Mesenchymal stem cell (in vitro differentiated cells and primary cell): ENCODE measurements at regions not wholly inside any gene's neighbourhood (a gene's known extent, or its start where the extent isn't known, plus 50 kb on each side); places are given as distances from the start of the nearest gene placed in this dataset.

Source experiments
- DNase-seq: peaks from one replicate; pipeline ENCODE4 v3.0.0-alpha.2; 2013
- H2AFZ ChIP-seq: one replicate; pipeline ENCODE4 v1.6.1; 2013; ENCODE audit warnings: low read depth, mild to moderate bottlenecking, control low read depth, inconsistent platforms, low read length, moderate library complexity
- H2AK5ac ChIP-seq: 2 replicates; pipeline ENCODE4 v1.6.1; 2013; ENCODE audit warnings: low read length, moderate library complexity, mild to moderate bottlenecking, inconsistent platforms; ENCODE audit not compliant: severe bottlenecking
- H2BK120ac ChIP-seq: one replicate; pipeline ENCODE4 v1.6.1; 2013; ENCODE audit warnings: low read depth, mild to moderate bottlenecking, inconsistent platforms, low read length, moderate library complexity
- H2BK12ac ChIP-seq, 2 experiments: one replicate each; pipeline ENCODE4 v1.6.1; 2013; ENCODE audit warnings: inconsistent platforms in 2 of 2, low read length in 2 of 2, mild to moderate bottlenecking in 2 of 2, moderate library complexity in 2 of 2, control low read depth in 1 of 2
- H2BK15ac ChIP-seq: one replicate; pipeline ENCODE4 v1.6.1; 2013; ENCODE audit warnings: mild to moderate bottlenecking, low read depth, inconsistent platforms; ENCODE audit not compliant: poor library complexity, severe bottlenecking
- H2BK5ac ChIP-seq: 2 replicates; pipeline ENCODE4 v1.6.1; 2013; ENCODE audit warnings: low read depth, mild to moderate bottlenecking, low read length, control low read depth, inconsistent platforms; ENCODE audit not compliant: poor library complexity, severe bottlenecking
- H3K14ac ChIP-seq, 2 experiments: one replicate each; pipeline ENCODE4 v1.6.1; 2013; ENCODE audit warnings: inconsistent platforms in 2 of 2, low read length in 2 of 2, control low read depth in 1 of 2, mild to moderate bottlenecking in 1 of 2, moderate library complexity in 1 of 2
- H3K18ac ChIP-seq, 2 experiments: one replicate each; pipeline ENCODE4 v1.6.1; 2013; ENCODE audit warnings: inconsistent platforms in 2 of 2, low read length in 2 of 2, control low read depth in 1 of 2, low read depth in 1 of 2, mild to moderate bottlenecking in 1 of 2
- H3K23ac ChIP-seq, 2 experiments: one replicate each; pipeline ENCODE4 v1.6.1; 2013; ENCODE audit warnings: inconsistent platforms in 2 of 2, low read length in 2 of 2, mild to moderate bottlenecking in 2 of 2, moderate library complexity in 2 of 2, control low read depth in 1 of 2
- H3K27ac ChIP-seq: 2 replicates; pipeline ENCODE4 v1.5.1; 2013; ENCODE audit warnings: mild to moderate bottlenecking, moderate library complexity, low read length, control low read depth, inconsistent platforms; ENCODE audit not compliant: poor library complexity, severe bottlenecking
- H3K27me3 ChIP-seq, 2 experiments: 2 replicates each; pipeline versions ENCODE4 v1.6.1 to v1.7.0; 2013; ENCODE audit warnings: low read length in 2 of 2, mild to moderate bottlenecking in 2 of 2, moderate library complexity in 2 of 2, control low read depth in 1 of 2, inconsistent platforms in 1 of 2; ENCODE audit not compliant: control insufficient read depth in 1 of 2, insufficient read depth in 1 of 2
- H3K36me3 ChIP-seq, 2 experiments: 2 replicates each; pipeline versions ENCODE4 v1.6.1 to v1.7.0; 2013; ENCODE audit warnings: low read length in 2 of 2, control low read depth in 1 of 2, inconsistent platforms in 1 of 2, low read depth in 1 of 2, mild to moderate bottlenecking in 1 of 2; ENCODE audit not compliant: insufficient read depth in 2 of 2, control insufficient read depth in 1 of 2
- H3K4ac ChIP-seq, 2 experiments: one replicate each; pipeline ENCODE4 v1.6.1; 2013; ENCODE audit warnings: inconsistent platforms in 2 of 2, low read length in 2 of 2, mild to moderate bottlenecking in 2 of 2, moderate library complexity in 2 of 2, control low read depth in 1 of 2, low read depth in 1 of 2
- H3K4me1 ChIP-seq: 2 replicates; pipeline ENCODE4 v1.6.1; 2013; ENCODE audit warnings: low read depth, low read length, control low read depth; ENCODE audit not compliant: control insufficient read depth, insufficient read depth
- H3K4me2 ChIP-seq: 2 replicates; pipeline ENCODE4 v1.6.1; 2013; ENCODE audit warnings: low read length, mild to moderate bottlenecking, inconsistent platforms; ENCODE audit not compliant: poor library complexity, severe bottlenecking
- H3K4me3 ChIP-seq, 2 experiments: 2 replicates each; pipeline versions ENCODE4 v1.5.1 to v1.7.0; 2013; ENCODE audit warnings: low read length in 2 of 2, mild to moderate bottlenecking in 2 of 2, control low read depth in 1 of 2, low read depth in 1 of 2; ENCODE audit not compliant: insufficient read depth in 1 of 2
- H3K79me1 ChIP-seq: replicated peaks from 2 replicates; pipeline ENCODE4 v1.6.1; 2013; ENCODE audit warnings: mild to moderate bottlenecking, control low read depth, low read length, inconsistent platforms; ENCODE audit not compliant: poor library complexity, severe bottlenecking
- H3K9ac ChIP-seq: 2 replicates; pipeline ENCODE4 v1.7.0; 2013; ENCODE audit warnings: mild to moderate bottlenecking, low read length, moderate library complexity
- H3K9me3 ChIP-seq: 2 replicates; pipeline ENCODE4 v1.7.0; 2013; ENCODE audit warnings: mild to moderate bottlenecking, low read length; ENCODE audit not compliant: control insufficient read depth
- H4K8ac ChIP-seq: one replicate; pipeline ENCODE4 v1.6.1; 2013; ENCODE audit warnings: inconsistent platforms, mild to moderate bottlenecking, low read length, moderate library complexity
- H4K91ac ChIP-seq: one replicate; pipeline ENCODE4 v1.6.1; 2013; ENCODE audit warnings: mild to moderate bottlenecking, low read length, inconsistent platforms
- WGBS: methylation state at CpG from one replicate; pipeline ENCODE4 v1.1.7; 2013; ENCODE audit warnings: mixed read lengths; 5-methylcytosine and 5-hydroxymethylcytosine counted together

- Histone ChIP-seq H3K27me3 (peaks cover 3 to 6% of the 10 kb centered on the region in 2 experiments), H3K18ac (no peak overlapping the region), H3K27ac (no peak overlapping the region), H2BK15ac (no peak overlapping the region), H2BK12ac (no peak overlapping the region), H2BK5ac (no peak overlapping the region), H4K91ac (no peak overlapping the region), H3K4me1 (no peaks in the 10 kb centered on the region), H4K8ac (no peak overlapping the region), H3K79me1 (no peaks in the 10 kb centered on the region), H2AFZ (no peak overlapping the region), H3K4ac (no peak overlapping the region), H2AK5ac (no peak overlapping the region), H3K9ac (no peak overlapping the region), H3K4me3 (no peak overlapping the region), H3K4me2 (no peak overlapping the region), H2BK120ac (no peak overlapping the region), H3K9me3 (no peaks in the 10 kb centered on the region), H3K36me3 (no peaks in the 10 kb centered on the region), H3K14ac (no peak overlapping the region), H3K23ac (no peak overlapping the region)
- DNase-seq, result no peak
- WGBS, result 89% methylated on average over 4 of the region's 4 CpGs
Measured at GRCh38 chr1:157230500-157230899, 92.3 kb upstream of the ETV3 start.

- Histone ChIP-seq H3K79me1 (no peaks in the 10 kb centered on the region), H2AFZ (no peak overlapping the region)
- WGBS, result 80% methylated on average over 5 of the region's 5 CpGs
Measured at GRCh38 chr1:157227700-157228099, 89.5 kb upstream of the ETV3 start.

DNA sequence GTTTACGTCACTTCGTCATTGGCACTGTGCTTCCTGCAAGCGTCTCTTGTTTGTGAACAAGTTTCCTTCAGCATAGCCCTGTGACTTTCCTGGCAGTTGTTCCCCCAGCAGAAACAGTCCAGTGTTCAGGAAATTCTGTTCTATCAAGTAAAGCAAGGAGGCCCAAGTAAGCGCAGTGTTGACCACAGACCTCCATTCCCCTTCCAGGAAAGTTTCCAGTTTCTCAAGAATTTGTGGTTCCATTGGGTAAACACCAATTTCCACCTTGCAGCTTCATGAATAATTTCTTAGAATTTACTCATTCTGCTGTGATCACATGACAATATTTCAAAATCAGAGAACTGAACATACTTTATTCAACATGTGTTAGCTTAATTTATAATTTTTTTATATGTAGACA lies 88.5 kb upstream of the ETV3 start:
- no peaks in the 10 kb centered on the region for H3K36me3 ChIP-seq
- no peak overlapping the region for H2BK15ac ChIP-seq
- H3K4me3 ChIP-seq, result no peak overlapping the region
- no peak overlapping the region for H3K18ac ChIP-seq
- H3K27me3 ChIP-seq, result peaks cover 3 to 10% of the 10 kb centered on the region in 2 experiments
- no peak overlapping the region for H2BK12ac ChIP-seq
- no peak overlapping the region for H3K23ac ChIP-seq
- H4K91ac ChIP-seq, result no peak overlapping the region
- no peak overlapping the region for H3K14ac ChIP-seq
- no peak overlapping the region for H3K9ac ChIP-seq
- 69% methylated on average over 4 of the region's 4 CpGs for WGBS
- H2BK120ac ChIP-seq, result no peak overlapping the region
- no peak overlapping the region for H3K4me2 ChIP-seq
- H3K9me3 ChIP-seq, result no peaks in the 10 kb centered on the region
- DNase-seq, result no peak
- no peak overlapping the region for H3K4ac ChIP-seq
- no peak overlapping the region for H2BK5ac ChIP-seq
- no peak overlapping the region for H3K27ac ChIP-seq
- no peak overlapping the region for H4K8ac ChIP-seq
- H3K4me1 ChIP-seq, result no peaks in the 10 kb centered on the region
- H2AK5ac ChIP-seq, result no peak overlapping the region
- H2AFZ ChIP-seq, result no peak overlapping the region
- no peaks in the 10 kb centered on the region for H3K79me1 ChIP-seq

More at GRCh38 chr1:157227700-157228099, 89.5 kb upstream of the ETV3 start:
- no peaks in the 10 kb centered on the region for H3K36me3 ChIP-seq
- H3K14ac ChIP-seq, result no peak overlapping the region
- no peak overlapping the region for H2BK15ac ChIP-seq
- no peaks in the 10 kb centered on the region for H3K4me1 ChIP-seq
- no peak overlapping the region for H2BK5ac ChIP-seq
- H3K27ac ChIP-seq, result no peak overlapping the region
- H2AK5ac ChIP-seq, result no peak overlapping the region
- H4K91ac ChIP-seq, result no peak overlapping the region
- DNase-seq, result no peak
- H3K23ac ChIP-seq, result no peak overlapping the region
- peaks cover 3 to 10% of the 10 kb centered on the region in 2 experiments for H3K27me3 ChIP-seq
- no peaks in the 10 kb centered on the region for H3K9me3 ChIP-seq
- H4K8ac ChIP-seq, result no peak overlapping the region
- H2BK120ac ChIP-seq, result no peak overlapping the region
- no peak overlapping the region for H2BK12ac ChIP-seq
- H3K4me3 ChIP-seq, result no peak overlapping the region
- H3K18ac ChIP-seq, result no peak overlapping the region
- H3K4ac ChIP-seq, result no peak overlapping the region
- no peak overlapping the region for H3K9ac ChIP-seq
- H3K4me2 ChIP-seq, result no peak overlapping the region

DNA sequence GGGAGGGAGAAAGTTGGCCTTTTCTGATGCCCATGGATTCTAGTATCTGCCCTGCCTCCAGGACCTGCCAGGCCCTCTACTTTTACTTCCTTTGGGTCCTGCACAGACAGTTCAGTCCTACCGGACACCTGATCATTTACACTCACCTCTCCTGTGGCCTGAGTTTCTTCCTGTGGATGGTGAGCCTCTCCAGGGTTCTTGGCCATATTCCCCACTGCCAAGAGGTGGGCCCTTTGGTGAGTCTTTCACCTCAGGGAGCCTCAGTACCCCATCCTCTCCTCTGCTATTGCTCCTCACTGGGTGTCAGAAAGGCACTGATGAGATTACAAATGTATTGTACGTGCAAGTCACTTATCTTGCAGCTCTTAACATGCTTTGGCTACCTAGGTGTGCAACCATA lies 81.4 kb upstream of the ETV3 start:
- no peak overlapping the region for H3K4me2 ChIP-seq
- H3K9ac ChIP-seq, result no peak overlapping the region
- no peak overlapping the region for H2BK120ac ChIP-seq
- H4K91ac ChIP-seq, result no peak overlapping the region
- 64% methylated on average over 2 of the region's 2 CpGs for WGBS
- DNase-seq, result no peak
- H3K27me3 ChIP-seq, result peaks cover 19 to 31% of the 10 kb centered on the region in 2 experiments
- H2BK15ac ChIP-seq, result no peak overlapping the region
- no peak overlapping the region for H3K18ac ChIP-seq
- no peaks in the 10 kb centered on the region for H3K79me1 ChIP-seq
- no peaks in the 10 kb centered on the region for H3K4me1 ChIP-seq
- H3K14ac ChIP-seq, result no peak overlapping the region
- H3K27ac ChIP-seq, result no peak overlapping the region
- no peak overlapping the region for H2BK12ac ChIP-seq
- H3K4me3 ChIP-seq, result no peak overlapping the region
- no peaks in the 10 kb centered on the region for H3K36me3 ChIP-seq
- no peak overlapping the region for H4K8ac ChIP-seq
- H2AFZ ChIP-seq, result no peak overlapping the region
- no peak overlapping the region for H3K23ac ChIP-seq
- no peak overlapping the region for H2AK5ac ChIP-seq
- peaks cover 4% of the 10 kb centered on the region for H3K9me3 ChIP-seq
- no peak overlapping the region for H3K4ac ChIP-seq
- H2BK5ac ChIP-seq, result no peak overlapping the region
